ENCODE measurements at regions not wholly inside any gene's neighbourhood (a gene's known extent, or its start where the extent isn't known, plus 50 kb on each side); places are given as distances from the start of the nearest gene placed in this dataset.
"Not testable (repeated sequence)": the region's sequence is repeated elsewhere in the genome, so short reads cannot be mapped to it uniquely, and the experiment has no call there.

- ATAC-seq; H3K4me1 ChIP-seq; H3K27me3 ChIP-seq; H3K9me3 ChIP-seq; intact Hi-C loops (cut with DNase I); H3K36me3 ChIP-seq (replicated peaks in 1 of 2; ENCODE audit: insufficient read depth in 1 of 2, low read depth in 2 of 2); DNase-seq; H3K27ac ChIP-seq; H3K4me3 ChIP-seq: not testable (repeated sequence)
- WGBS, 2 donors = 48 to 76% methylated on average over 4 of the region's 4 CpGs
Measured at GRCh38 chr6:86598969-86599368, 338.4 kb upstream of the HTR1E start.

- Histone ChIP-seq H3K4me3 (no peak overlapping the region), H3K4me1 (no peaks in the 10 kb centered on the region), H3K27me3 (no peaks in the 10 kb centered on the region), H3K36me3 (replicated peaks in 1 of 2; ENCODE audit: insufficient read depth in 1 of 2, low read depth in 2 of 2) (no peaks in the 10 kb centered on the region), H3K27ac (no peak overlapping the region), H3K9me3 (no peaks in the 10 kb centered on the region)
- ATAC-seq (no peak), DNase-seq (no peak)
- TF ChIP-seq POLR2A (IDR thresholded peaks at IDR 0.05) = no peak
- no peak for TF ChIP-seq CTCF (IDR thresholded peaks at IDR 0.05)
- intact Hi-C loops (cut with DNase I) = no loop called here
- WGBS, 2 donors = 42 to 56% methylated on average over 3 of the region's 3 CpGs
Measured at GRCh38 chr6:86595641-86596040, 341.7 kb upstream of the HTR1E start.

GRCh38 chr6:86586195-86586594 lies 351.1 kb upstream of the HTR1E start:
- H3K27me3 ChIP-seq = no peaks in the 10 kb centered on the region
- intact Hi-C loops (cut with DNase I) = no loop called here
- WGBS, 2 donors = 86 to 89% methylated on average over 4 of the region's 4 CpGs
- H3K4me1 ChIP-seq = no peaks in the 10 kb centered on the region
- H3K27ac ChIP-seq = no peak overlapping the region
- H3K4me3 ChIP-seq = no peak overlapping the region
- H3K9me3 ChIP-seq = peaks cover 0 to 5% (median 0%) of the 10 kb centered on the region in 3 donors
- TF ChIP-seq POLR2A (IDR thresholded peaks at IDR 0.05) (no peak), CTCF (IDR thresholded peaks at IDR 0.05) (no peak)
- DNase-seq (no peak), ATAC-seq (no peak)
- no peaks in the 10 kb centered on the region for H3K36me3 ChIP-seq (replicated peaks in 1 of 2; ENCODE audit: insufficient read depth in 1 of 2, low read depth in 2 of 2)

- WGBS, 2 donors = 81 to 88% methylated on average over 3 of the region's 3 CpGs
- Histone ChIP-seq H3K9me3 (peaks cover 0 to 5% (median 0%) of the 10 kb centered on the region in 3 donors), H3K36me3 (replicated peaks in 1 of 2; ENCODE audit: insufficient read depth in 1 of 2, low read depth in 2 of 2) (no peaks in the 10 kb centered on the region), H3K4me1 (no peaks in the 10 kb centered on the region), H3K27ac (no peak overlapping the region), H3K4me3 (no peak overlapping the region), H3K27me3 (no peaks in the 10 kb centered on the region)
- ATAC-seq (no peak), DNase-seq (no peak)
- intact Hi-C loops (cut with DNase I) = no loop called here
- TF ChIP-seq POLR2A (IDR thresholded peaks at IDR 0.05) (no peak), CTCF (IDR thresholded peaks at IDR 0.05) (no peak)
Measured at GRCh38 chr6:86581833-86582232, 355.5 kb upstream of the HTR1E start.

GRCh38 chr6:86563197-86563596 lies 374.1 kb upstream of the HTR1E start:
- H3K27ac ChIP-seq = no peak overlapping the region
- WGBS, 2 donors = 53 to 57% methylated on average over 1 of the region's 1 CpG
- no peaks in the 10 kb centered on the region for H3K27me3 ChIP-seq
- H3K9me3 ChIP-seq = no peaks in the 10 kb centered on the region
- no peaks in the 10 kb centered on the region for H3K36me3 ChIP-seq (replicated peaks in 1 of 2; ENCODE audit: insufficient read depth in 1 of 2, low read depth in 2 of 2)
- H3K4me1 ChIP-seq = no peaks in the 10 kb centered on the region
- intact Hi-C loops (cut with DNase I) = no loop called here
- ATAC-seq (no peak), DNase-seq (no peak)
- H3K4me3 ChIP-seq = no peak overlapping the region
- TF ChIP-seq CTCF (IDR thresholded peaks at IDR 0.05) (no peak), POLR2A (IDR thresholded peaks at IDR 0.05) (no peak)

Measured in body of pancreas (tissue), 4 donors.